GM23248 (cell line): ENCODE measurements at regions not wholly inside any gene's neighbourhood (a gene's known extent, or its start where the extent isn't known, plus 50 kb on each side); places are given as distances from the start of the nearest gene placed in this dataset.

ENCODE experiments used
- EZH2 ChIP-seq: fragments of 200-600 bp; sonication (generic); IDR thresholded peaks from 2 replicates; pipeline ENCODE4 v1.6.1; 2018; ENCODE audit warnings: antibody characterized with exemption, mild to moderate bottlenecking; ENCODE audit not compliant: insufficient read depth, poor library complexity, severe bottlenecking
- EZH2phosphoT487 ChIP-seq: fragments of 200-600 bp; sonication (generic); IDR thresholded peaks from 2 replicates; pipeline ENCODE4 v1.6.1; 2018; ENCODE audit warnings: antibody characterized with exemption, moderate library complexity, mild to moderate bottlenecking, low read depth; ENCODE audit not compliant: insufficient read depth

GRCh38 chr1:147080671-147081394, 91.4 kb downstream of the PRKAB2 start:
- TF ChIP-seq EZH2 (no peak), EZH2phosphoT487 (no peak)
